K562 (cell line): ENCODE measurements at regions not wholly inside any gene's neighbourhood (a gene's known extent, or its start where the extent isn't known, plus 50 kb on each side); places are given as distances from the start of the nearest gene placed in this dataset.

Source experiments
- ATAC-seq: fragments of 200-7000 bp; cut with Tn5 transposase; 3 replicates; pipeline ENCODE4 v1.9.1; 2020; ENCODE audit warnings: moderate library complexity
- BruUV-seq: library from RNA; stranded (reverse); fragments of 400-500 nt; replicated peaks from 2 replicates; lab custom pipeline; 2021; lab: Mats Ljungman, UMichigan
- CTCF ChIA-PET: fragments of 300-600 bp; formaldehyde crosslinking; extraction: SDS; loops from one replicate; lab custom pipeline; 2021; ENCODE audit warnings: low intra/inter-chr PET ratio; lab: Yijun Ruan, JAX
- POLR2A ChIA-PET: fragments of 300-600, 350-650 bp; sonication (Branson Sonifier 250); formaldehyde crosslinking; extraction: SDS; loops from one replicate; lab custom pipeline; 2021; ENCODE audit warnings: antibody characterized with exemption, inconsistent platforms; lab: Yijun Ruan, JAX
- DNase-seq, 4 experiments: peaks; one replicate each; pipeline versions ENCODE4 v3.0.0 to v3.0.0-alpha.2; 2011 to 2018; ENCODE audit warnings: low spot score in 3 of 4, mixed read lengths in 3 of 4; ENCODE audit errors: extremely low read depth in 1 of 4
- FAIRE-seq: peaks from 2 replicates; lab custom pipeline; 2011; peaks lifted over from hg19 to GRCh38; lab: Jason Lieb, UNC
- H2AFZ ChIP-seq: 2 replicates; pipeline ENCODE4 v1.6.0; 2011; ENCODE audit warnings: low read depth, low read length, control low read depth, inconsistent platforms
- H3K27ac ChIP-seq: fragments of 200-600 bp; 3 replicates; pipeline ENCODE4 v1.8.0; 2011; ENCODE audit warnings: low read depth, mild to moderate bottlenecking, control low read depth, inconsistent platforms, low read length, moderate library complexity, mixed read lengths; ENCODE audit errors: extremely low read depth
- H3K27me3 ChIP-seq, 2 experiments: fragments of 300-600 bp in 1 of 2; 2 replicates in 1 of 2; 3 replicates in 1 of 2; pipeline versions ENCODE4 v1.6.0 to v1.8.0; 2011; ENCODE audit warnings: inconsistent platforms in 2 of 2, low read length in 2 of 2, mild to moderate bottlenecking in 1 of 2, mixed read lengths in 1 of 2, moderate library complexity in 1 of 2; ENCODE audit not compliant: control insufficient read depth in 2 of 2, insufficient read depth in 2 of 2
- H3K36me3 ChIP-seq: fragments of 300-600 bp; 3 replicates; pipeline ENCODE4 v1.8.0; 2011; ENCODE audit warnings: mild to moderate bottlenecking, low read length, inconsistent platforms; ENCODE audit not compliant: control insufficient read depth, insufficient read depth
- H3K4me1 ChIP-seq, 2 experiments: fragments of 200-600 bp in 1 of 2; replicated peaks in 1 of 2; 2 replicates in 1 of 2; 3 replicates in 1 of 2; pipeline versions ENCODE4 v1.5.1 to v1.8.0; 2011; ENCODE audit warnings: inconsistent platforms in 2 of 2, low read length in 2 of 2, mild to moderate bottlenecking in 1 of 2, mixed read lengths in 1 of 2, moderate library complexity in 1 of 2; ENCODE audit not compliant: control insufficient read depth in 2 of 2, insufficient read depth in 2 of 2
- H3K4me2 ChIP-seq: 2 replicates; pipeline ENCODE4 v1.6.1; 2011; ENCODE audit warnings: low read length, control low read depth, inconsistent platforms, mixed read lengths; ENCODE audit not compliant: insufficient read depth
- H3K4me3 ChIP-seq: fragments of 200-600 bp; sonication (generic), shearing (Covaris generic); 2 replicates; pipeline ENCODE4 v1.5.1; 2016; ENCODE audit warnings: control low read depth, inconsistent platforms
- H3K79me2 ChIP-seq: fragments of 200-600 bp; 3 replicates; pipeline ENCODE4 v1.8.0; 2011; ENCODE audit warnings: low read length, inconsistent platforms; ENCODE audit not compliant: control insufficient read depth, insufficient read depth
- H3K9ac ChIP-seq, 2 experiments: 2 replicates each; pipeline versions ENCODE4 v1.6.0 to v1.6.1; 2011; ENCODE audit warnings: low read depth in 2 of 2, low read length in 2 of 2, control low read depth in 1 of 2, inconsistent platforms in 1 of 2, mild to moderate bottlenecking in 1 of 2, mixed read lengths in 1 of 2; ENCODE audit not compliant: insufficient read depth in 1 of 2
- H3K9me1 ChIP-seq: one replicate; pipeline ENCODE4 v1.6.0; 2011; ENCODE audit warnings: inconsistent platforms, mild to moderate bottlenecking, low read length, moderate library complexity; ENCODE audit not compliant: control insufficient read depth, insufficient read depth
- H3K9me3 ChIP-seq: replicated peaks from 2 replicates; pipeline ENCODE4 v1.5.1; 2011; ENCODE audit warnings: low read depth, low read length, inconsistent platforms; ENCODE audit not compliant: control insufficient read depth, insufficient read depth
- H4K20me1 ChIP-seq: replicated peaks from 2 replicates; pipeline ENCODE4 v1.6.1; 2011; ENCODE audit warnings: low read length, inconsistent platforms, mixed read lengths; ENCODE audit not compliant: control insufficient read depth, insufficient read depth
- CREBBP ChIP-seq: IDR thresholded peaks from one replicate; pipeline ENCODE4 v1.6.1; 2012; ENCODE audit warnings: low read depth, mild to moderate bottlenecking, control low read depth, inconsistent platforms, low read length
- CREM ChIP-seq: IDR thresholded peaks from 2 replicates; pipeline ENCODE4 v1.6.1; 2014; ENCODE audit warnings: antibody characterized with exemption, low read depth
- DIDO1 ChIP-seq: fragments of 450-650 bp; IDR thresholded peaks from 2 replicates; pipeline ENCODE4 v1.6.1; 2016; ENCODE audit warnings: low read depth, missing biosample characterization, missing genetic modification characterization
- GATA2 ChIP-seq: sonication (generic); formaldehyde crosslinking; IDR thresholded peaks from 2 replicates; pipeline ENCODE4 v1.4.0; 2020; ENCODE audit warnings: mild to moderate bottlenecking, missing genetic modification reagents
- HLTF ChIP-seq: fragments of 450-650 bp; IDR thresholded peaks from 2 replicates; pipeline ENCODE4 v1.6.1; 2016
- KDM4B ChIP-seq, 2 experiments: fragments of 450-650 bp in 1 of 2; sonication (generic) in 1 of 2; IDR thresholded peaks; 2 replicates each; pipeline ENCODE4 v1.6.1; 2016 to 2017; ENCODE audit warnings: borderline replicate concordance in 2 of 2, antibody characterized with exemption in 1 of 2, low read depth in 1 of 2, mild to moderate bottlenecking in 1 of 2
- KLF13 ChIP-seq: fragments of 450-650 bp; IDR thresholded peaks from 2 replicates; pipeline ENCODE4 v1.6.1; 2016; ENCODE audit warnings: missing genetic modification characterization, low read depth, mild to moderate bottlenecking, missing compliant biosample characterization, moderate library complexity, borderline replicate concordance
- PTTG1 ChIP-seq: fragments of 450-650 bp; IDR thresholded peaks from 2 replicates; pipeline ENCODE4 v1.6.1; 2016; ENCODE audit warnings: low read depth, mild to moderate bottlenecking, missing genetic modification characterization, missing compliant biosample characterization
- SRSF9 ChIP-seq: fragments of 200-400 bp; formaldehyde crosslinking; IDR thresholded peaks from 2 replicates; pipeline ENCODE4 v1.6.1; 2017; ENCODE audit warnings: low read depth, low read length, borderline replicate concordance
- TRIM28 ChIP-seq: fragments of 450-650 bp; IDR thresholded peaks from 2 replicates; pipeline ENCODE4 v1.6.1; 2017
- YBX1 ChIP-seq: fragments of 450-650 bp; IDR thresholded peaks from 2 replicates; pipeline ENCODE4 v1.7.1; 2016; ENCODE audit warnings: mild to moderate bottlenecking
- ZNF124 ChIP-seq: sonication (generic); formaldehyde crosslinking; IDR thresholded peaks from 2 replicates; pipeline ENCODE4 v1.8.1; 2022; ENCODE audit warnings: missing genetic modification reagents
- ZNF507 ChIP-seq: conservative IDR thresholded peaks from 2 replicates; pipeline ENCODE4 v1.6.1; 2017; ENCODE audit warnings: missing genetic modification characterization, missing compliant biosample characterization
- ZZZ3 ChIP-seq: fragments of 450-650 bp; IDR thresholded peaks from 2 replicates; pipeline ENCODE4 v1.6.1; 2016; ENCODE audit warnings: antibody characterized with exemption, mild to moderate bottlenecking, moderate library complexity
- whole genome bisulfite sequencing: fragments of 100-300 bp; shearing (Covaris generic); methylation state at CpG from one replicate; pipeline ENCODE4 v1.1.6; 2016; ENCODE audit warnings: low coverage, mixed read lengths; ENCODE audit not compliant: insufficient coverage; ENCODE audit errors: missing lambda C conversion rate; 5-methylcytosine and 5-hydroxymethylcytosine counted together
- in situ Hi-C: fragments of 300-500 bp; cut with MboI; formaldehyde crosslinking; loops from 4 replicates; pipeline ENCODE4 v1.15.0; 2018; ENCODE audit warnings: inconsistent platforms, mixed read lengths
- intact Hi-C: fragments of 100-400 bp; cut with micrococcal nuclease; formaldehyde crosslinking; loops from 2 replicates; pipeline ENCODE4 v1.14.2; 2022
- TF ChIP-seq, protein P1 (sequence below): fragments of 450-650 bp; IDR thresholded peaks from 2 replicates; pipeline ENCODE4 v1.7.0; 2016; ENCODE audit warnings: borderline replicate concordance
- TF ChIP-seq, protein P2 (sequence below): IDR thresholded peaks from 2 replicates; pipeline ENCODE4 v1.6.1; 2012; ENCODE audit warnings: low read depth, low read length, improper control_type of control experiment, borderline replicate concordance
- TF ChIP-seq, protein P3 (sequence below): fragments of 450-650 bp; formaldehyde crosslinking; IDR thresholded peaks from 2 replicates; pipeline ENCODE4 v1.4.0; 2020; ENCODE audit warnings: mild to moderate bottlenecking, mixed read lengths

DNA sequence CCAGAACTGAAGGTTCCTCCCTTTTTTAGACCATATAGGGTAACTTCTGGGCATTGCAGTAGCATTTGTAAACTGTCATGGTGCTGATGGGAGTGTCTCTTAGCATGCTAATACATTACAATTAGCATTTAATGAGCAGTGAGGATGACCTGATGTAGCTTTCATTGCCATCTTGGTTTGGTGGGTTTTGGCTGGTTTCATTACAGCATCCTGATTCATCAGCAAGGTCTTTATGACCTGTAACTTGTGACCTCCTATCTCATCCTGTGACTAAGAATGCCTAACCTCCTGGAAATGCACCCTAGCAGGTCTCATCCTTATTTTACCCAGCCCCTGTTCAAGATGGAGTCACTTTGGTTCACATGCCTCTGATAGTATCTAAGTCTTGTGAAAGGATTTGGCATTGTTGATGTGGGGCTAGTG, 159.0 kb downstream of the TMX3 start (continued):
- TF ChIP-seq, protein P1, sequence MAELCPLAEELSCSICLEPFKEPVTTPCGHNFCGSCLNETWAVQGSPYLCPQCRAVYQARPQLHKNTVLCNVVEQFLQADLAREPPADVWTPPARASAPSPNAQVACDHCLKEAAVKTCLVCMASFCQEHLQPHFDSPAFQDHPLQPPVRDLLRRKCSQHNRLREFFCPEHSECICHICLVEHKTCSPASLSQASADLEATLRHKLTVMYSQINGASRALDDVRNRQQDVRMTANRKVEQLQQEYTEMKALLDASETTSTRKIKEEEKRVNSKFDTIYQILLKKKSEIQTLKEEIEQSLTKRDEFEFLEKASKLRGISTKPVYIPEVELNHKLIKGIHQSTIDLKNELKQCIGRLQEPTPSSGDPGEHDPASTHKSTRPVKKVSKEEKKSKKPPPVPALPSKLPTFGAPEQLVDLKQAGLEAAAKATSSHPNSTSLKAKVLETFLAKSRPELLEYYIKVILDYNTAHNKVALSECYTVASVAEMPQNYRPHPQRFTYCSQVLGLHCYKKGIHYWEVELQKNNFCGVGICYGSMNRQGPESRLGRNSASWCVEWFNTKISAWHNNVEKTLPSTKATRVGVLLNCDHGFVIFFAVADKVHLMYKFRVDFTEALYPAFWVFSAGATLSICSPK = no peak
- TF ChIP-seq, protein P2, sequence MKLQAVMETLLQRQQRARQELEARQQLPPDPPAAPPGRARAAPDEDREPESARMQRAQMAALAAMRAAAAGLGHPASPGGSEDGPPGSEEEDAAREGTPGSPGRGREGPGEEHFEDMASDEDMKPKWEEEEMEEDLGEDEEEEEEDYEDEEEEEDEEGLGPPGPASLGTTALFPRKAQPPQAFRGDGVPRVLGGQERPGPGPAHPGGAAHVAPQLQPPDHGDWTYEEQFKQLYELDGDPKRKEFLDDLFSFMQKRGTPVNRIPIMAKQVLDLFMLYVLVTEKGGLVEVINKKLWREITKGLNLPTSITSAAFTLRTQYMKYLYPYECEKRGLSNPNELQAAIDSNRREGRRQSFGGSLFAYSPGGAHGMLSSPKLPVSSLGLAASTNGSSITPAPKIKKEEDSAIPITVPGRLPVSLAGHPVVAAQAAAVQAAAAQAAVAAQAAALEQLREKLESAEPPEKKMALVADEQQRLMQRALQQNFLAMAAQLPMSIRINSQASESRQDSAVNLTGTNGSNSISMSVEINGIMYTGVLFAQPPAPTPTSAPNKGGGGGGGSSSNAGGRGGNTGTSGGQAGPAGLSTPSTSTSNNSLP = no peak
- no peak for TF ChIP-seq ZZZ3
- no peak for TF ChIP-seq SRSF9

DNA sequence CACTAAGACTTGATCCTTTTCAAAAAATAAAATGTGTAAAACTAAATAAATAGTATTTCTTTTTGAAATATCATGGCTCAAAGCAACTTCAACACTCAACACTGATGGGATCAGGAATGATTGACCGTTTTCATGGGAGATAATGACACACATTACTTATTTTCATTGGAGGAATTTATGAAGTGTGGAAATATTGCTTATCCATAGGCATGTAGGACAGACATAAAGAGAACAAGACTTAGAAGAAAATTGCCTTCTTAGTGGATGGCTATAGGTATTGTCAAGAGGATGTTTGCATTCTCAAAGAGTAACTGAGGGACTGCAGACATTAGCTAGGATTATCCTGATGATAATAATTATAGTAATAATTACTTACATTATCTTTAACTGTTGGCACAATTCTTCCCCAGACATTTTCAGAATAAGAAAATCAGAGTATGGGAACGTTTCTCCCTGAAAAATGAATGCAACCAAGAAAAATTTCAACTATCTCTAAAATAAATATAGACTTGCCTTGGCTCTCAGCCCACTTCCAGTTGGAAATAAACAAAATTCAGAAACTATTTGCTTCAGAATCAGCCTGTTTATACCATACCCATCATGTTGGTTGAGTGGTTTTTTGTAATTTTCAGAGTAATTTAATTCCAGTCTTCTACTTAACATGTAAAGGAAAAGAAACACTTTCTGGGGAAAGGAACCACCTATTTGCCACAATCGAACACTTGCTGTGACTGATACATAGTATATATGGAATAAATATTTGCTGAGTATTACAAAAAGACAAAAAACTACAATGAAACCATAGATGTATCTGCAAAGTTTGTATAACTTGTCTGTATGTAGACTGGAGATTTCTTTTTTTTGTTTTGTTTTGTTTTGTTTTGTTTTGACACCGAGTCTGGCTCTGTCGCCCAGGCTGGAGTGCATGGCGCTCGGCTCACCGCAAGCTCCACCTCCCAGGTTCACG, 165.7 kb downstream of the TMX3 start:
- H2AFZ ChIP-seq = no peak overlapping the region
- ChIA-PET POLR2A (no interaction called here), CTCF (no interaction called here)
- ATAC-seq = no peak
- in situ Hi-C loops (no loop called here), intact Hi-C loops (no loop called here)
- no peaks in the 10 kb centered on the region for H3K4me1 ChIP-seq
- no peaks in the 10 kb centered on the region for H3K36me3 ChIP-seq
- 0% methylated on average over 8 of the region's 9 CpGs for WGBS
- no peaks in the 10 kb centered on the region for H4K20me1 ChIP-seq
- no peak overlapping the region for H3K27ac ChIP-seq
- no peak overlapping the region for H3K9ac ChIP-seq
- no peak for DNase-seq
- no peak overlapping the region for H3K4me3 ChIP-seq
- FAIRE-seq = no peak
- no peaks in the 10 kb centered on the region for H3K27me3 ChIP-seq
- no peaks in the 10 kb centered on the region for H3K9me3 ChIP-seq
- H3K79me2 ChIP-seq = no peaks in the 10 kb centered on the region
- no peak overlapping the region for H3K4me2 ChIP-seq
- no TSS peak for BruUV-seq
- H3K9me1 ChIP-seq = no peaks in the 10 kb centered on the region
- TF ChIP-seq CREM (no peak), GATA2 (CRISPR knock-in tag) (no peak), CREBBP (no peak), ZNF507 (tag) (no peak), KDM4B (IDR thresholded peaks at IDR 0.05; ENCODE audit: borderline replicate concordance in 2 of 2, low read depth in 1 of 2) (no peak), YBX1 (no peak), HLTF (no peak), ZNF124 (CRISPR knock-in tag) (no peak), PTTG1 (tag) (no peak), TRIM28 (no peak), KLF13 (tag) (no peak), DIDO1 (tag) (no peak)
- TF ChIP-seq, protein P3, sequence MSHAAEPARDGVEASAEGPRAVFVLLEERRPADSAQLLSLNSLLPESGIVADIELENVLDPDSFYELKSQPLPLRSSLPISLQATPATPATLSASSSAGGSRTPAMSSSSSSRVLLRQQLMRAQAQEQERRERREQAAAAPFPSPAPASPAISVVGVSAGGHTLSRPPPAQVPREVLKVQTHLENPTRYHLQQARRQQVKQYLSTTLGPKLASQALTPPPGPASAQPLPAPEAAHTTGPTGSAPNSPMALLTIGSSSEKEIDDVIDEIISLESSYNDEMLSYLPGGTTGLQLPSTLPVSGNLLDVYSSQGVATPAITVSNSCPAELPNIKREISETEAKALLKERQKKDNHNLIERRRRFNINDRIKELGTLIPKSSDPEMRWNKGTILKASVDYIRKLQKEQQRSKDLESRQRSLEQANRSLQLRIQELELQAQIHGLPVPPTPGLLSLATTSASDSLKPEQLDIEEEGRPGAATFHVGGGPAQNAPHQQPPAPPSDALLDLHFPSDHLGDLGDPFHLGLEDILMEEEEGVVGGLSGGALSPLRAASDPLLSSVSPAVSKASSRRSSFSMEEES (CRISPR knock-in tag) = no peak
